K562 (cell line): ENCODE measurements at regions not wholly inside any gene's neighbourhood (a gene's known extent, or its start where the extent isn't known, plus 50 kb on each side); places are given as distances from the start of the nearest gene placed in this dataset.

Experiments
- ATAC-seq: fragments of 200-7000 bp; cut with Tn5 transposase; 3 replicates; pipeline ENCODE4 v1.9.1; 2020; ENCODE audit warnings: moderate library complexity
- BruUV-seq: library from RNA; stranded (reverse); fragments of 400-500 nt; replicated peaks from 2 replicates; lab custom pipeline; 2021; lab: Mats Ljungman, UMichigan
- CTCF ChIA-PET: fragments of 300-600 bp; formaldehyde crosslinking; extraction: SDS; loops from one replicate; lab custom pipeline; 2021; ENCODE audit warnings: low intra/inter-chr PET ratio; lab: Yijun Ruan, JAX
- POLR2A ChIA-PET: fragments of 300-600, 350-650 bp; sonication (Branson Sonifier 250); formaldehyde crosslinking; extraction: SDS; loops from one replicate; lab custom pipeline; 2021; ENCODE audit warnings: antibody characterized with exemption, inconsistent platforms; lab: Yijun Ruan, JAX
- DNase-seq, 4 experiments: peaks; one replicate each; pipeline versions ENCODE4 v3.0.0 to v3.0.0-alpha.2; 2011 to 2018; ENCODE audit warnings: low spot score in 3 of 4, mixed read lengths in 3 of 4; ENCODE audit errors: extremely low read depth in 1 of 4
- FAIRE-seq: peaks from 2 replicates; lab custom pipeline; 2011; peaks lifted over from hg19 to GRCh38; lab: Jason Lieb, UNC
- H2AFZ ChIP-seq: 2 replicates; pipeline ENCODE4 v1.6.0; 2011; ENCODE audit warnings: low read depth, low read length, control low read depth, inconsistent platforms
- H3K27ac ChIP-seq: fragments of 200-600 bp; 3 replicates; pipeline ENCODE4 v1.8.0; 2011; ENCODE audit warnings: low read depth, mild to moderate bottlenecking, control low read depth, inconsistent platforms, low read length, moderate library complexity, mixed read lengths; ENCODE audit errors: extremely low read depth
- H3K27me3 ChIP-seq, 2 experiments: fragments of 300-600 bp in 1 of 2; 2 replicates in 1 of 2; 3 replicates in 1 of 2; pipeline versions ENCODE4 v1.6.0 to v1.8.0; 2011; ENCODE audit warnings: inconsistent platforms in 2 of 2, low read length in 2 of 2, mild to moderate bottlenecking in 1 of 2, mixed read lengths in 1 of 2, moderate library complexity in 1 of 2; ENCODE audit not compliant: control insufficient read depth in 2 of 2, insufficient read depth in 2 of 2
- H3K36me3 ChIP-seq: fragments of 300-600 bp; 3 replicates; pipeline ENCODE4 v1.8.0; 2011; ENCODE audit warnings: mild to moderate bottlenecking, low read length, inconsistent platforms; ENCODE audit not compliant: control insufficient read depth, insufficient read depth
- H3K4me1 ChIP-seq, 2 experiments: fragments of 200-600 bp in 1 of 2; replicated peaks in 1 of 2; 2 replicates in 1 of 2; 3 replicates in 1 of 2; pipeline versions ENCODE4 v1.5.1 to v1.8.0; 2011; ENCODE audit warnings: inconsistent platforms in 2 of 2, low read length in 2 of 2, mild to moderate bottlenecking in 1 of 2, mixed read lengths in 1 of 2, moderate library complexity in 1 of 2; ENCODE audit not compliant: control insufficient read depth in 2 of 2, insufficient read depth in 2 of 2
- H3K4me2 ChIP-seq: 2 replicates; pipeline ENCODE4 v1.6.1; 2011; ENCODE audit warnings: low read length, control low read depth, inconsistent platforms, mixed read lengths; ENCODE audit not compliant: insufficient read depth
- H3K4me3 ChIP-seq: fragments of 200-600 bp; sonication (generic), shearing (Covaris generic); 2 replicates; pipeline ENCODE4 v1.5.1; 2016; ENCODE audit warnings: control low read depth, inconsistent platforms
- H3K79me2 ChIP-seq: fragments of 200-600 bp; 3 replicates; pipeline ENCODE4 v1.8.0; 2011; ENCODE audit warnings: low read length, inconsistent platforms; ENCODE audit not compliant: control insufficient read depth, insufficient read depth
- H3K9ac ChIP-seq, 2 experiments: 2 replicates each; pipeline versions ENCODE4 v1.6.0 to v1.6.1; 2011; ENCODE audit warnings: low read depth in 2 of 2, low read length in 2 of 2, control low read depth in 1 of 2, inconsistent platforms in 1 of 2, mild to moderate bottlenecking in 1 of 2, mixed read lengths in 1 of 2; ENCODE audit not compliant: insufficient read depth in 1 of 2
- H3K9me1 ChIP-seq: one replicate; pipeline ENCODE4 v1.6.0; 2011; ENCODE audit warnings: inconsistent platforms, mild to moderate bottlenecking, low read length, moderate library complexity; ENCODE audit not compliant: control insufficient read depth, insufficient read depth
- H3K9me3 ChIP-seq: replicated peaks from 2 replicates; pipeline ENCODE4 v1.5.1; 2011; ENCODE audit warnings: low read depth, low read length, inconsistent platforms; ENCODE audit not compliant: control insufficient read depth, insufficient read depth
- H4K20me1 ChIP-seq: replicated peaks from 2 replicates; pipeline ENCODE4 v1.6.1; 2011; ENCODE audit warnings: low read length, inconsistent platforms, mixed read lengths; ENCODE audit not compliant: control insufficient read depth, insufficient read depth
- BRD4 ChIP-seq: fragments of 200-600 bp; sonication (generic); IDR thresholded peaks from 2 replicates; pipeline ENCODE4 v1.6.1; 2017; ENCODE audit warnings: inconsistent platforms
- CTCF ChIP-seq, 3 experiments: IDR thresholded peaks in 2 of 3; conservative IDR thresholded peaks in 1 of 3; 2 replicates each; pipeline ENCODE4 v1.5.1; 2011 to 2012; ENCODE audit warnings: low read length in 3 of 3, mild to moderate bottlenecking in 3 of 3, control low read depth in 2 of 3, improper control_type of control experiment in 1 of 3, inconsistent platforms in 1 of 3, low read depth in 1 of 3, mixed read lengths in 1 of 3, moderate library complexity in 1 of 3; ENCODE audit not compliant: insufficient read depth in 2 of 3
- POLR2H ChIP-seq: IDR thresholded peaks from 2 replicates; pipeline ENCODE4 v1.6.1; 2016; ENCODE audit warnings: missing genetic modification characterization, low read depth, mild to moderate bottlenecking, control low read depth, missing compliant biosample characterization, moderate library complexity
- RAD21 ChIP-seq, 2 experiments: fragments of 250-450 bp in 1 of 2; fragments of 450-650 bp in 1 of 2; sonication (Bioruptor Pico) in 1 of 2; formaldehyde crosslinking in 1 of 2; IDR thresholded peaks in 1 of 2; conservative IDR thresholded peaks in 1 of 2; 2 replicates each; pipeline versions ENCODE4 v1.4.0 to v1.8.0; 2020 to 2022; ENCODE audit warnings: mild to moderate bottlenecking in 2 of 2, moderate library complexity in 1 of 2
- RREB1 ChIP-seq: fragments of 250-450 bp; sonication (Bioruptor Pico); IDR thresholded peaks from 2 replicates; pipeline ENCODE4 v1.4.0; 2020
- WGBS: fragments of 100-300 bp; shearing (Covaris generic); methylation state at CpG from one replicate; pipeline ENCODE4 v1.1.6; 2016; ENCODE audit warnings: low coverage, mixed read lengths; ENCODE audit not compliant: insufficient coverage; ENCODE audit errors: missing lambda C conversion rate; 5-methylcytosine and 5-hydroxymethylcytosine counted together
- in situ Hi-C: fragments of 300-500 bp; cut with MboI; formaldehyde crosslinking; loops from 4 replicates; pipeline ENCODE4 v1.15.0; 2018; ENCODE audit warnings: inconsistent platforms, mixed read lengths
- intact Hi-C: fragments of 100-400 bp; cut with micrococcal nuclease; formaldehyde crosslinking; loops from 2 replicates; pipeline ENCODE4 v1.14.2; 2022

GRCh38 chr9:92242260-92243136 is 51.0 kb downstream of the IARS1 start:
- 0 out of 3 replicates have a peak, but pooled peaks have one; percentile 15 for ATAC-seq
- H3K27me3 ChIP-seq, result no peaks in the 10 kb centered on the region

More at GRCh38 chr9:92242260-92243136, 51.0 kb downstream of the IARS1 start:
- no peak for FAIRE-seq
- DNase-seq, result peak in 1 of 4 experiments; percentile 9
- CTCF ChIA-PET, result interaction anchor here (1.1 to 1.3 kb wide), 2 partner anchors 102 to 104 kb away, joined by 5 to 6 read pairs; no protein-coding TSS in a partner anchor
- Histone ChIP-seq H3K9ac (no peak overlapping the region), H3K4me2 (no peak overlapping the region), H3K4me3 (no peak overlapping the region), H3K79me2 (no peaks in the 10 kb centered on the region), H3K36me3 (peaks cover 100% of the 10 kb centered on the region), H3K9me1 (no peaks in the 10 kb centered on the region), H2AFZ (no peak overlapping the region), H3K4me1 (no peaks in the 10 kb centered on the region), H3K9me3 (no peaks in the 10 kb centered on the region), H4K20me1 (no peaks in the 10 kb centered on the region), H3K27ac (no peak overlapping the region)
- intact Hi-C loops, result no loop called here
- POLR2A ChIA-PET, result interaction anchor here (0.6 to 1.5 kb wide), 8 partner anchors 7 to 103 kb away, joined by 3 to 9 read pairs (median 4); no protein-coding TSS in a partner anchor
- in situ Hi-C loops, result no loop called here
- no peak for TF ChIP-seq RREB1 (CRISPR knock-in tag)
- peak in 1 of 2 experiments; percentile 31; a peak in 1 of 4 replicates for TF ChIP-seq RAD21 (CRISPR knock-in tag; conservative IDR thresholded peaks at IDR 0.05 in 1 of 2, IDR thresholded peaks at IDR 0.05 in 1 of 2)
- no peak for TF ChIP-seq BRD4
- peak; percentile 12 to 20 (median 17); a peak in 2 of 6 replicates for TF ChIP-seq CTCF (IDR thresholded peaks at IDR 0.05 in 2 of 3, conservative IDR thresholded peaks at IDR 0.05 in 1 of 3; ENCODE audit: insufficient read depth in 2 of 3, low read depth in 1 of 3, low read length in 3 of 3)
- 0 out of 2 replicates have a peak, but pooled peaks have one; percentile 3 for TF ChIP-seq POLR2H (tag)
- WGBS, result 63% methylated on average over 7 of the region's 7 CpGs
- no TSS peak for BruUV-seq
